ENCODE measurements at regions not wholly inside any gene's neighbourhood (a gene's known extent, or its start where the extent isn't known, plus 50 kb on each side); places are given as distances from the start of the nearest gene placed in this dataset.
"Not testable (repeated sequence)": the region's sequence is repeated elsewhere in the genome, so short reads cannot be mapped to it uniquely, and the experiment has no call there.

DNA sequence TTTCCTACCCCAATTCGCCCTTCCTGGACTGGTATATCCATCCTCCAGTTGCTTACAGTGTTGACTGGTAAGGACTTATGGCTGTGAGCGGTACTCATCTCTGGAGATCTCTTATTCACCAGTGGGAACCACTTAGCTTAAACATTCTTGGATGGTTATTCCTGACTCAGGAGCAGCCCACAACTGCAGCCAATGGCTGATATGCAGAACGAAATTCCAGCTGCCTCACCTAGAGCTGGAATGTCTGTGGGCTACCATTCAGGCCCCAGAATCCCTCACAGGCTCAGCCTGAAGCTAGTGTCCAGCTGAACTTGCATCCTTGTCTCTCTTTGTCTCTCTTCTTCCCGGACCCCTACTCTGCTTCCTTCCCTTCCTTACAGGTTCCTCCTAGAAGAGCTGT lies 138.9 kb upstream of the SMIM31 start:
- no peak for DNase-seq (ENCODE audit: extremely low read depth, low read depth, low spot score)

GRCh38 chr4:164615964-164616363 lies 138.0 kb upstream of the SMIM31 start:
- no peak for DNase-seq (ENCODE audit: extremely low read depth, low read depth, low spot score)

GRCh38 chr4:164616961-164617360 lies 137.0 kb upstream of the SMIM31 start:
- DNase-seq (ENCODE audit: extremely low read depth, low read depth, low spot score), result no peak

DNA sequence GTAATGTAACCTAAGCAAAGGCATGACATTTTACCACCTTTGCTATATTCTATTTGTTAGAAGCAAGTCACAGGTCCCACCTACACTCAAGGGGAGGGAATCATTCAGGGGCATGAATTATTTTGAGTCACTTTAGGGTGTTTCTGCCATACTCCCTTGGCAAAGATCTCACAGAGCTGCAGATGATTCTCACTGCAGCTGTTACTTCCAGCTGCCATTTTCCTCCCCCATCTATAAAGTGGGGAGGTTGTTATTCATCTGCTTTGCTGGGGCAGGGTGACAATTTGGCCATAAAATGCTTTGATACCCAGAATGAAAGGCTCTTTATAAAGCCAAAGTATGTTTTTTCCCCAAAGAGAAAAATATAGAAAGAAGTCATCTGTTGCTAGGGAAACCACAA lies 136.5 kb upstream of the SMIM31 start:
- DNase-seq (ENCODE audit: extremely low read depth, low read depth, low spot score), result no peak

- DNase-seq (ENCODE audit: extremely low read depth, low read depth, low spot score), result no peak
Observed at GRCh38 chr4:164617911-164618310, 136.0 kb upstream of the SMIM31 start.

DNA sequence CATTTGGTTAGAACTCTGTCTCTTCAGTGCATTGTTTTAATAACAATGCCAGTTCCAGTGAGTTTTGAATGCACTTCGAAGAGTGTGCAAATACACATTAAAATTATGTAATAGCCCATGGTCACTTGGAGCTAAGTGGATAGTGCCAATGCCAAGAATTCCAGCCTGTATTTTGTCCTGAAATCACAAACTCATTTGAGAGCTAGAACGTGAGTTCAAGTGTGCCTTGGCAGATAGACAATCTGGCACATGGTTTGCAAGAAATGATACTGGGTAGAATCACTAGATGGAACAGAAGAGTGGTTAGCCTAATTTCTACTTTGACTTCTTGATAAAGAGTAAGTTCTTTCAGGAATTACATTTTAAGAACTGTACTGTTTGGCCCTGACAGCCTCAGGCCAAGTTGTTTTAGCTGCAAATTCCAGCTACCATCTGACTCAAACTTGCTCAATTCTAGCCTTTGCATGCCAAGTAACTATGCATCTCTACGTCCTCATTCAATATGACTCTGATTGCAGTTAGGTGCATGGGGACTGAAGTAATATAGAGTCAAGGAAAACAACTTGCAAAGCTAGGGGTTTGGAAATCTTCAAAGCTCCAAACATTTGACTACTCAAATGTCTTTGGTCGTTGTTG lies 131.9 kb upstream of the SMIM31 start:
- no peak for DNase-seq (ENCODE audit: extremely low read depth, low read depth, low spot score)

- no peak for DNase-seq (ENCODE audit: extremely low read depth, low read depth, low spot score)
Observed at GRCh38 chr4:164623099-164623498, 130.8 kb upstream of the SMIM31 start.

DNA sequence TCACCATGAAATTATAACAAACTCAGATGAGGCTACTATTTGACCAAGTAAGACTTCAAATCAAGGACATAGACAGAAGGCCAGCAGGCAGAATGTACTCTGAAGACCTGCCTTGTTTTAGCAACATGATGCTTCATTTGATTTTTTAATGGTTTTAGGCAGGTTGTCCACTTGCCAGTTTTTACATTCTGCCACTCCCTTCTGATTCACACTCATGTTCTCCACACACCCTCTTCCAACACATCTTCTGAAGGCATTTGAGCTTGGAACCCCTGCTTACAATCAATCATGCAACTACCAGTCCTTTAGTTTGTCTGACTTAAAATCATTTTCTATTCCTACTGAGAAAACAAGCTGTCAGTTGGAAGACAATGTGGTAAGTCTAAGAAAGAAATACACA lies 114.9 kb upstream of the SMIM31 start:
- DNase-seq (ENCODE audit: extremely low read depth, low read depth, low spot score), result no peak

GRCh38 chr4:164648151-164648848 lies 105.6 kb upstream of the SMIM31 start:
- no peak for DNase-seq (ENCODE audit: extremely low read depth, low read depth, low spot score)

DNA sequence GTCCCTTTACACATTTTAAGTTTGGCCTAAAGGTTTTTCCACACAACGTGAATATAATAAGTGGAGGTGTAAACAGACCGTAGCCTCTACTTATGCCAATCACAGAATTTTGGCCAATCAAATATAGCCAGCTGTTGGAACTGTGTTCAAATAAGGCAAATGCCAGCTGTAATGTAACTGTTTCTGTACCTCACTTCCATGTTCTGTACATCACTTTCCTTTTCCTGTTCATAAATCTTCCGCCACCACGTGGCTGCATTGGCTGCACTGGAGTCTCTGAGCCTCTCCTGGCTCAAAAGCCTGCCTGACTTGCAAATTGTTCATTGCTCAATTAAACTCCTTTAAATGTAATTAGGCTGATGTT lies 105.1 kb upstream of the SMIM31 start:
- no peak for DNase-seq (ENCODE audit: extremely low read depth, low read depth, low spot score)

DNA sequence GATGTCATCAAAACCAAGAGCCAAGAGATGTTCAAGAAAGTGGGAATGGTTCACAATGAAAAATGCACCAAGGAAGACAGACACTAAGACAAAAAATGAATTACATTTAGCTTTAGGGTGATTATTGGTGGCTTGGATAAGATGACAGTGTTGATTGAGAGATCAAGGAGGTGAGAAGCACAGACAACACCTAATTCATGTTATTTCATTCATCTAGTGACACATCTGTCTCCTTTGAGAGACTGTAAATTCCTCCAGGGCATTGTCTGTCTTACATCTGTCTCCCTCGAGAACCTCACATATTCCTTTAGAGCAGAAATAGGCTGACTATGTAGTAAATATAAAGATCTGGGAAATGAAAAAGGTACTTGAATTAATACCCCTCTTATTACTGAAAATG lies 94.2 kb upstream of the SMIM31 start:
- DNase-seq (ENCODE audit: extremely low read depth, low read depth, low spot score), result no peak

- DNase-seq (ENCODE audit: extremely low read depth, low read depth, low spot score), result not testable (repeated sequence)
Observed at GRCh38 chr4:164676152-164676551, 77.8 kb upstream of the SMIM31 start.

DNA sequence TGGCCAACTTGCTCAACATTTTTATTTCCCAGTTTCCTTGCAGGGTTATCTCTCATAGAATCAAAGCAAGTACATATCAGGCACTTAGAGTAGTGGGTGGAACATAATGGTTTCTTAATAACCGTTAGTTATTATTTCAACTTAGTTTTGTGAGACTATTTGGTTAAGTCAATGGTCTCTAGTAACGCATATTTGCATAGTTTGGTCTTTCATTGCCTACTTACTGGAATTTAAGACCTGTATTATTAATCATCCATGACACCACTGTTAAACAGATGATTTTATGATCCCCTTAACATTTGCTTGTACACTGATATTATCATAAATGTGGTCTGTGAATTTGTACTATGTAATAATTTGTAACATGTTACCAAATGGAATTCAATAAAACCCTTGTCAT lies 70.9 kb upstream of the SMIM31 start:
- no peak for DNase-seq (ENCODE audit: extremely low read depth, low read depth, low spot score)

- DNase-seq (ENCODE audit: extremely low read depth, low read depth, low spot score), result no peak
Observed at GRCh38 chr4:164695650-164696049, 58.3 kb upstream of the SMIM31 start.

DNA sequence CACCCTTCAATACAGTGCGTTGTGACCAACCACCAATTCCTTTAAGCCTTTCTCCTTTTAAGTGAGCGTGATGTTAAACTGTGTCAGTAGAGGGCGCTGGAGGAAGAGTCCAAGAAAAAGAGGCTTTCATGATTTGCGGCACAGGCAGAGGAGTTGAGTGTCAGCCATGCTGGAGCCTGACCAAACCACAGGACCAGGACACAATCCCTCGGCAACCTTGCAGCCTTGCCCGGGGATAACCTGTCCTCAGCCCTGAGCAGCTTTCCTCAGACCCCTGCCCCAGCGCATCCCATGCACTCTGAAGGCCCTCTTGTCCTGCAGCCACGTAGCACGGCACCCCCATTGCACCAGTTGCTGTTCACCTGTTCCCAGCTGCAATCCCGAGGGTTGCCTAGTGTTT lies 53.5 kb upstream of the SMIM31 start:
- DNase-seq (ENCODE audit: extremely low read depth, low read depth, low spot score), result no peak

DNA sequence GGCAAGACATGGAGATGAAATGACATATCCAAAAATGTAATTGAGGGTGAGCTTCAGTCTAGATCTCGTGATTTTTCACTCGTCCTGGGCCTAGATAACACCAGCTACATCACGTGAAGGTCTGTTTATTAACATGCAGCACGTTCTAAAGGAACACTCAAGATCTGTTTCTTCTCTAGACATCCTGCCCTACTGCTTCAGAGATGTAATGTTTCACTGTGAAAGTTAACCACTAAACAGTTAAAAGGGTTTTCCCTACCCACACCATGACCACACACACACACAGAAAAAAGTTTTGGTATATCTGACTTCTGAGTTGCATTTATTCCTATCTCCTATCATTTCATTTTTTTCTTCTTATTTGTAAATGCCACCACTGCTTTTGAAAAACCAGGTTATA lies 52.3 kb upstream of the SMIM31 start:
- no peak for DNase-seq (ENCODE audit: extremely low read depth, low read depth, low spot score)

All from glomerular endothelial cell (primary cell).